NCI-H510A treated with DMSO at 0.1 percent for 48 hours (cell line): ENCODE measurements at regions not wholly inside any gene's neighbourhood (a gene's known extent, or its start where the extent isn't known, plus 50 kb on each side); places are given as distances from the start of the nearest gene placed in this dataset.
"Not testable (repeated sequence)": the region's sequence is repeated elsewhere in the genome, so short reads cannot be mapped to it uniquely, and the experiment has no call there.

Source experiments
- DNase-seq: peaks from one replicate; lab custom pipeline; 2025; lab: John Stamatoyannopoulos, UW

DNA sequence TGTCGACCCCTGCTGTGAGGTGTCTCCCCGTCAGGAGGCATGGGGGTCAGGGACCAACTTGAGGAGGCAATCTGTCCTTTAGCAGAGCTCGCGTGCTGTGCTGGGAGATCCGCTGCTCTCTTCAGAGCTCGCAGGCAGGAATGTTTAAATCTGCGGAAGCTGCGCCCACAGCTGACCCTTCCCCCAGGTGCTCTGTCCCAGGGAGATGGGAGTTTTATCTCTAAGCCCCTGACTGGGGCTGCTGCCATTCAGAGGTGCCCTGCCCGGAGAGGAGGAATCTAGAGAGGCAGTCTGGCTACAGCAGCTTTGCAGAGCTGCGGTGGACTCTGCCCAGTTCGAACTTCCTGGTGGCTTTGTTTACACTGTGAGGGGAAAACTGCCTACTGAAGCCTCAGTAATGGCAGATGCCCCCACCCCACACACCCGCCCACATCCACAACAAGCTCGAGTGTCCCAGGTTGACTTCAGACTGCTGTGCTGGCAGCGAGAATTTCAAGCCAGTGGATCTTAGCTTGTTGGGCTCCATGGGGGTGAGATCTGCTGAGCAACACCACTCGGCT, 133.1 kb downstream of the CENPC start:
- not testable (repeated sequence) for DNase-seq

DNA sequence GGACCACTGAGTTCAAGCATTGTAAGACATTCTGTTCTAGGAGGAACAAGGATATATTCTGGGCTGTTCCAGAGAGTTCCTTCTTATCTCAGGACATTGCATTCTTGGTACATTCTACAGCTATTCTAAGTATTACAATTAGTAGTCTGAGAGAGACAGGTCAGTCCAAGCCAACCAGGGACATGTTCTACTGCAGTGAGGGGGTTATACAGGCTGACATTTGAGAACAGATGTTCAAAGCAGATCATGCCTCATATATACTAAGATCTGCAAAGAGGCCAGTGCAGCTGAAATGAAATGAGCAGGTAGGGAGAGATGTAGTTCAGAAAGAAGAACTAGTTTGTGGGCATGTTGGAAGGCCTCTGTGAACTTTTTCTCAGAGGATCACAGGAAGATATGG, 142.0 kb downstream of the CENPC start:
- DNase-seq = no peak

DNA sequence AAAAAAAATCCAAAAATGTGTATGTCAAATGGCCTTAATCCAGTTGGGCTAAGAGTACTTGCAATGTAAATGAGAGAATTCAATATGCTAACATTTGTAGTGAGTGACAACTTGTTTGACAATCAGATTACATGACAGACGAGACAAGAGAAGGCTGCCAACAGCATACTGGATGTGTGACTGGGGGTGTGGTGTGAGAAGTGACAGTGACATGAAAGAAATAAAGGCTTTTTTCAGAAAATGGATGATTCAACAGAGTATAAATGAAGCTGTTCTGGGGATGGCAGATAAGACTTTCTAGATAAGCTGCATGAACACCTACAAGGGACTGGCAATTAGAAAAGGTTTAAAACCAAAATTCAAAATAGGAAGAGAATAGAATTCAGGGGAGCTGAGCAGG, 143.4 kb downstream of the CENPC start:
- no peak for DNase-seq

DNA sequence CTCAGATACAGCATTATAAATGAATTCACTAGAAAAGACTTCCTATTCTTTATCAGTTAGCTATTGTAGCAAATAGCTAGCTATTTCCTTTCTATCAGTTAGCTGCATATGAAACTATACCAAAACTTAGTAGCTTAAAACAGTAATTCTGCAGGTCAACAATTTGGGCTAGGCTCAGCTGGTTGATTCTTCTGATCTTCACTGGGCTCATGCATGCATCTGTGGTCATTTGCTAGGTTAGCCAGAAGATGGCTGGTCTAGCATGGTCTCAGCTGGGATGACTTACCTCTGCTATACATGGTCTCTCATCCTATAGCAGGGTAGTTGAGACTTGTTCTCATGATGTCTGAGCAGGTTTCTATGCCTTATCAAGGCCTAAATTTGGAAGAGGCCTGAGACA, 147.4 kb downstream of the CENPC start:
- no peak for DNase-seq

DNA sequence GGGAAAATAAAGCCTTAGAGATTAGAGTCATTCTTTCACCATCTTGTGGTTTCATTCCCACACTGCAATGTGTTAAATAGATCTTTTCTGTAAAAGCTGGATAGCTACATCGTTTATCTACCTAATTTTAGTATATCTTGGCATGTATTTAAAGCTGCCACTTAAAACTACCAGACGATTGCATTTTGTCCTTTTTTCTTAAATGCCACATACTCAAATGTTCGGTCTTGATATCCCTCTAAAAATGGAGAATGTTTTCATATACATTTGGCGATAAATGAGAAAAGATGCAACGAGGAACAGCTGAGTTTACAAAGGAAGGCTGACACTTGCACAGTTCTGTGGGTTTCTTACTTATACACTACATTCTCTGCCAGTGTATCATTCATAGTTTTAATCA, 148.3 kb downstream of the CENPC start:
- no peak for DNase-seq

DNA sequence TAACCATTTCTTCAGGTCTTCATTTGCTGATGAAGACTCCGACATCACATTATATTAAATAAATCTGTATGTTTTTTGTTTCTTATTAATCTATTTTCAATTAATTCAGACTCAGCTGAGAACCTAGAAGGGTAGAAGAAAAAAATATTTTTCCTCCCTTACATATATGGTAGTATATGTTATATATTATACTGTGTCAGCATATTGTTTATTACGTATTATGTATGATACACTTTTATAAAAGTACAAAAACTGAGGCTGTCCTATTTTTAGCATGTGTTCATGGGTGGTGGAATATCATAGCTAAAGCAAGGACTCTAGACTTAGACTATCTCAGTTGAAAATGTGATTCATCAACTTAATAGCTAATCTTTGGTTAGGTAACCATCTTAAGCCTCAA, 149.3 kb downstream of the CENPC start:
- no peak for DNase-seq

DNA sequence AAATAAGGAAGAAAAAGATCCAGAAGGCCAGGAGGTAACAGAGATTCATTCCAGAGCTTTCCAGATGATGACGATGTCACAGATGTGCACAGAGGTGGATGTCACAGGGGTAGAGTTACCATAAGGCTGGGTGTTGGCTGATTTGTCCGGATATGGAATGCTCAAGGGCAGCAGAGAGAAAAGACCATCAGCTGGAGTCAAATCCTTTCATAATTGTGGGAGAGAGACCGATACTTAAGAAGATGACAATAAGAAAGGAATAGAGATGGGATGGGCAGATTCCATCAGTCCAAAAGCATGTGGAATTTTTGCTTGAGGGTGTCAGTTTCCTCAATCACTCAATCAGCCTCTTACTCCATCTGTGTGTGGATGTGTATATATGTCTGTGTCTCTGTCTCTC, 150.4 kb downstream of the CENPC start:
- no peak for DNase-seq

DNA sequence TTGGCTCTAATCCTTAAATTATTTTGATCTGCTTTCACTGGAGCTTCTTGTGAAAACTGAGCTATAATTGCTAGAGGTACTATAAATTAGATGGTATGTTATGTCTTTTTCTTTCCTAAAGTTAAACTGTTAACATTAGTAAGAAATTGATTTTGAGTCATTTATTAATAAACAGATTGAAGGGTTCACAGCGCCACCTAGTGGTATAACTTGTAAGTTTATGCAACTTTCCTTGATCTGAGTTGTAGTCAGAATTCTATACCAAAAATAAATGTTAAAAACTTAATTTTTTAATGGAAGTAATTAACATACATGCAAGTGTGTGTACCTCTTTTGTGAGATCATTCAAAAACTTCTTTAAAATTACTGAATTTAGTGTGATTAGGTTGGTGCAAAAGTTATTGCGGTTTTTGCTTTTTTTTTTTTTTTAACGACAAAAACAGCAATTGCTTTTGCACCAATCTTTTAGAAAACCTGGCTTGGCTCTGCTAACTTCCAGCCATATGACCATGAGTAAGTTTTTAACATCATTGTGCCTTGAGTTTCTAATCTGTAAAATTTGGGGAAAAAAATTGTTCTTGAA, 151.5 kb downstream of the CENPC start:
- peak; percentile 77 for DNase-seq

DNA sequence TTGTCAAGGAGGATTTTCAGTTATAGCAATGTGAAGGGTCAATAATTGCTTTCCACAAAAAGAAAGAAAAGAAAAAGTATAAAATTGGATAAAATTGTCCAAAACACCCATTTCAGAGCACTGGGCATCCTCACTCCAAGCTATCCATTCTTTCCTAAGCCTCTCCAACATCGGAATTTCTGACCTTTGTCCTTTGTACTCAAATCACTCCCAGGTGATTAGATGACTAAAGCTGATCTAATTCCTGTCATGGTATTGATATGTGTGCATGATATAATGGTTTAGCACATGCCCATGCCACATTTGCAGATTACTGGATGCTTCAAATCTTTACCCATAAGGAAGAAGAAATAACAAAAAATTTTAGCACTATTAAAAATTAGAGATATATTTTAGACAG, 152.3 kb downstream of the CENPC start:
- no peak for DNase-seq

DNA sequence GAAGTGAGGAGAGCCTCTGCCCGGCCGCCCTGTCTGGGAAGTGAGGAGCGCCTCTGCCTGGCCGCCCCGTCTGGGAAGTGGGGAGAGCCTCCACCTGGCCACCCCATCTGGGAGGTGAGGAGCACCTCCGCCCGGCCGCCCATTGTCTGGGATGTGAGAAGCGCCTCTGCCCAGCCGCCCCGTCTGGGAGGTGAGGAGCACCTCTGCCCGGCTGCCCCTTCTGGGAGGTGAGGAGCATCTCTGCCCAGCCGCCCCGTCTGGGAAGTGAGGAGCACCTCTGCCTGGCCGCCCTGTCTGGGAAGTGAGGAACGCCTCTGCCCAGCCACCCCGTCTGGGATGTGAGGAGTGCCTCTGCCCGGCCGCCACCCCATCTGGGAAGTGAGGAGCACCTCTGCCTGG, 163.9 kb downstream of the CENPC start:
- not testable (repeated sequence) for DNase-seq

DNA sequence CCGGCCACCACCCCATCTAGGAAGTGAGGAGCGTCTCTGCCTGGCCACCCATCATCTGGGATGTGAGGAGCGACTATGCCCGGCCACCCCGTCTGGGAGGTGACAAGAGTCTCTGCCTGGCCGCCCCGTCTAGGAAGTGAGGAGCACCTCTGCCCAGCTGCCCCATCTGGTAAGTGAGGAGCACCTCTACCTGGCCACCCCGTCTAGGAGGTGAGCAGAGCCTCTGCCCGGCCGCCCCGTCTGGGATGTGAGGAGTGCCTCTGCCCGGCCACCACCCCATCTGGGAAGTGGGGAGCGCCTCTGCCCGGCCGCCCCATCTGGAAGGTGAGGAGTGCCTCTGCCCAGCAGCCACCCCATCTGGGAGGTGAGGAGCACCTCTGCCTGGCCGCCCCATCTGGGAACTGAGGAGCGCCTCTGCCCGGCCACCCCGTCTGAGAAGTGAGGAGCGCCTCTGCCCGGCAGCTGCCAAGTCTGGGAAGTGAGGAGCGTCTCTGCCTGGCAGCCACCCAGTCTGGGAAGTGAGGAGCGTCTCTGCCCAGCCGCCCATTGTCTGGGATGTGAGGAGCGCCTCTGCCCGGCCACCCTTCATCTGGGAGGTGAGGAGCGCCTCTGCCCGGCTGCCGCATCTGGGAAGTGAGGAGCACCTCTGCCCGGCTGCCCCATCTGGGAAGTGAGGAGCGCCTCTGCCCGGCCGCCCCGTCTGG, 164.4 kb downstream of the CENPC start:
- not testable (repeated sequence) for DNase-seq

DNA sequence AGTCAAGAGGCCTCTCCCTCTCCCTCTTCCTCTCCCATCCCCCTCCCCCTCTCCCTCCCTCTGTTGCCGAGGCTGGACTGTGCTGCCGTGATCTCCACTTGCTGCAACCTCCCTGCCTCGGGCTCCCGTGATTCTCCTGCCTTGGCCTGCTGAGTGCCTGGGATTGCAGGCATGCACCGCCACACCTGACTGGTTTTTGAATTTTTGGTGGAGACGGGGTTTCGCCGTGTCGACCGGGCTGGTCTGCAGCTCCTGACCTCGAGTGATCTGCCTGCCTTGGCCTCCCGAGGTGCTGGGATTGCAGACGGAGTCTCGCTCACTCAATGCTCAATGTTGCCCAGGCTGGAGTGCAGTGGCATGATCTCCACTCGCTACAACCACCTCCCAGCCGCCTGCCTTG, 165.1 kb downstream of the CENPC start:
- DNase-seq = no peak

DNA sequence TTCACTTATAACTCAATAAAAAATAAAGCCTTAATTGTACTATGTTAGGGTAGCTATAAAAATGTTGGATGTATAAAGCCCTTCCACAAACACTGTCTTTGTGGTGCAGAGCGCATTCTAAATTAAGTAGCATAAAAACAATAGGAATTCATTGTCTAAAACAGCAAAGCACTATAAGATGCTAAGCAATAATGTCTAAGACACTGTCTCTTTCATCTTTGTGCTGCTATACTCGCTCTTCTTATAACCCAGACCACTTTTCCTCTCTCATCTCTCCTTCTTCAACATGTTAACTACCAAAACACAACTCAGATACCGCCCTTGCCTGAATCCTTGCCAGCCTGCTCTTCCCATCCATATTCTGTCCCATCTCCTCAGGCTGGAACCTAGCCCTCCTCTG, 170.0 kb downstream of the CENPC start:
- DNase-seq = no peak

DNA sequence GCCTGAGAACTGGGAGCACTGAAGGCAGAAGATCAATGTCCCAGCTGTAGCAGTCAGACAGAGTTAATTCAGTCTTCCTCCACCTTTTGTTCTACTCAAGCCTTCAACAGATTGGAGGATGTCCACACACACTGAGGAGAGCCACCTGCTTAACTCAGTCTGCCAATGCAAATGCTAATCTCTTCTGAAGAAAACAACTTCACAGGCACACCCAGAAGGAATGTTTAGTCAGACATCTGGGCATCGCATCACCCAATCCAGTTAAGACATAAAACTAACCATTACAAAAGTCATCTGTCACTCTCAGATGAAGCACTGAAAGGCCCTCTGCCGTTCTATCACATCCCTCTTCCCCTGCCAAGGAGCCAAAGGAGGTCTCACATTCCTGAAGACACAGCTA, 173.7 kb downstream of the CENPC start:
- no peak for DNase-seq

DNA sequence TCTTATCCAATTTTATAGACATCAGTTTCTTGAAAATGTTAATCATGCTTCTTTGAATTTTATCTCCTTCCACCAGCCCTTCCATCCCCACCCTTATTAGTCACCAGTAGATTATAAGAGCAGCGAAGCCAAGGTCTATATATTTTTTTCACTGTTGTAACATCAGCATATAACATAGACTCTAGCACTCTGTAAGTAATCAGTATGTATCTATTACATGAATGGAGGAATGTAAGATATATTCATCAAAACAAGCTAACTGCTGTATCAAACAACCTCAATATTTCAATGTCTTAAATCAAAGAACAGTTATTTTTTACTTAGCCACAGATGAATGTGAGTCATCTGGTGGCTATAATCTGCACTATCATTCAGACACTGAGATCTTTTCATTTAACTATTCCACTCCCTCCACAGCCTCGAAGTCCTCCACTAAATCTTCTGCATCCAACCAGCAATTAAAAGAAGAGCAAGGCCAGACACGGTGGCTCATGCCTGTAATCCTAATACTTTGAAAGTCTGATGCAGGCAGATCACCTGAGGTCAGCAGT, 178.9 kb downstream of the CENPC start:
- no peak for DNase-seq

DNA sequence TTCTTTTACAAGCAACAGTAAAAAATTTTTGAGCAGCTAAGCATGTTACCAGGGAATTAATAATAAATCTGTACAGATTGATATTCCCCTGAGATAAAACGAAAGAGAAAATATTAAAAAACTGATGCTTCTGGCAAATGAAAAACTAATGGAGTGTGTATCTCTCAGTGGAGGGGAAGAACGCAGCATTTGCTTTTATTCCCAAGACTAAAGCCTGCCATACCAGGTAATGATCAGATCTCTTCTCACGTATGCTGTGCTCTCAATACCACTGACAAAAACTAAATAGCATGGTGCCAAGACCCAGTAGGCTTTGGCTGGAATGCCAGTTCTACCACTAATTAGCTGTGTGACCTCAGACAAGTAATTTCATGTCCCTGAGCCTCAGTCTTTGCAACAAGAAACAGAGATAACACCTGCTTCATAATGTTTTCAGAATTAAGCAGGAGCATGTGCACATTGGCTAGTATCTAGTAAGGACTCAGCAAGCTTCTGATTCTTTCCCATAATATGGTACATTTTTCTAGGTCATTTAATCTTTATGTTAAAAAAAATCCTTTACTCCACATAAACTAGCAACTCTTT, 179.6 kb downstream of the CENPC start:
- no peak for DNase-seq

DNA sequence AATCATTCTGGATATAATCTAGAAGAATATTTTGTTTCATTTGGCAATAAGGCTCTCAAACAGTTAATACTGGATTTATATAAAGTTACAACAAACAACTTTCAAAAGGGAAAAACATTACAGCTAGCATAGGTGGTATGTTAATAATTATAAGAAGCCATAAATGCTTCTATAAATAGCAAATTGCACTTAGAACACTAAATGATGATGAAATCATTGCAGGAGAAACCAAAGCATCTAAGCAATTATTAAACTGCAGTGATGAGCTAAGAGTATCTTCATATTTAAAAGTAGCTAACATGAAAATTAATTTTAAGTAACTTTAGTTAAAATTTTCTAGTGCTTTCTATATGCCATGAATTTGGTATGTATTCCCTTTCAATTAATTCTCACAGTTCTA, 189.5 kb downstream of the CENPC start:
- no peak for DNase-seq

DNA sequence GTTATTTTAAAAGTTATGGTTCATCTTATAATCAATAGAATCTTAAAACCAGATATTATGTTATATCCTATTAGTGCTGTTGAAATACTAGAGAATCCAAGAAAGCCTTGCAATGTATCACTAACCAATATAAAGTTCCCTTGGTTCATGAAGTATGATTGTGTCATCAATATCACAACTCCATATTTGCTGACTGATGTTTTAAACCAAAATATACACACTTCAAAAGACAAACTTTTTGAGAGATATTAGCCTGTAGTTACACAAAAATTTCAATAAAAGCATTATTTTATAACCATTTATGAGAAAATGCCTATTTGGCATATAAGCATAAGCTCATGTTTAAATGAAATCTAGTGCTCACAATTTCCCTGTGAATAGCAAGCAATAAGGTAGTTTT, 198.6 kb downstream of the CENPC start:
- DNase-seq = no peak

DNA sequence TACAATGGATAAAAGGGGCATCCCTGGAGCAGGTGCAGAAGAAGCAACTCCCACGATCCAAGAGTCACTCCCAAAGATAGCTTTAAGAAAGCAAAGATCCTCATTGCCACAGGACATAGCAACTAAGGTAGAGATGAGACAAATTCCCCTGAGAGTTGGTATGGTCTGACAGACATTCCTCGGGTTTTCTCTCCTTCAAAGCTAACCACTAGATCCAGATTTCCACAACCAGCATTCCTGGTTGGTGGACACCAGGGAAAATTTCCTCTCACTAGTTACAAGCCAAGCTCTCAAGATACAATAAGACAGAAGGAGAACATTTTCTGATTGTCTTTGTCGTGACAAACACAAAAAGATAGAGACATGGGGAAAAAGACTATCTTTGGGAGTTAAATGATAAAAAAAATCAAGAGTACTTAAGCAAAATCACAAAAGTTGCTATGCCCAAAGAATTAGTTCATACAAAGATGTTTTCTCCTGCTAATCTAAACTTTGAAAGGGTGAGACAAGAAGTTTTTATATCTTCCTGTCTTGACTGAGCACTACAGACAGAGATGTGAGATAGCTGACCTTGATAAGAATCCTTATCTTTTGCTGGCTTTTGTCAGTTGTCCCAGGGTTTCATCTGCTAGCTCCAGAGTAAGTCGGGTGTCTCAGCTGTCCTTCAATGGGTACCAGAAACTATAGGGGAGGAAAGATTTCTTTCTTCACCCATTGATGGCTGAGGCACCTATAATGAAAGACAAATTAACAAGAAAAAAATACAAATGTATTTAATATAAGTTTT, 200.5 kb downstream of the CENPC start:
- DNase-seq = no peak

DNA sequence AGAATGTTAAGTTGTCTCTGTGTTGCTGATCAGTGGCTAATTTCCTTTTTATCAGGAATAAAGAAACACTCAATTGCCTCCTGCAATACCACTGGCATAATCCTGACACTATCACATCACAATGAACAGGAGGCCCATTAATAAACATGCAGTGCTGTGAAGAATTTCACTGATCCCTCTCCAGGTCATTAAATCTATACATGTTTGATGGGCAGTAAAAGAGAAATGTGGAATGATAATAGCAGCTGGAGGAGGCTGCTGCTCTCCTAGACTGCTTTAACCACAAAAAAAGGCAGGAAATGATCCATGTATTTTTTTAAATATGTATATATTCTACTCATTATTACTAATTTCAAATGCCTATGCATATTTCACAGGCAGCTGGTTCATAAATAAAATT, 202.1 kb downstream of the CENPC start:
- DNase-seq = no peak

DNA sequence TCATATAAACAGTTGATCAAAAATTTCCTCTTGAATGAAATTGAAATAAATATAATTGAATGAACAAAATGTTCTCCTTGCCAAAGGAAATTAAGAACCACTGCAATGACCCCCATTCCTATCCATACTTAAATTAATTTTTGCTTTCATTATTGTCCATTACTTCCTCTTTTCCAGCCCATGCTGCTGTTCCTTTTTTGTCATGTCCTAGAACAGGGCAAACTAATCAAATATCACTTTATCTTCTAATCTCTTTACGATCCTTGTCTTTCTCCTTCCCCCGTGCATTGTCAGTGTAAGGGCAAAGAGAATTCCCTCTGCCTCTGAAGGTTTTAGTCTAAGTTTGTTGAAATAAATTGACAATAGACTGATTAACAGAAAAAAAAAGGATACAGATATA, 203.0 kb downstream of the CENPC start:
- DNase-seq = no peak

DNA sequence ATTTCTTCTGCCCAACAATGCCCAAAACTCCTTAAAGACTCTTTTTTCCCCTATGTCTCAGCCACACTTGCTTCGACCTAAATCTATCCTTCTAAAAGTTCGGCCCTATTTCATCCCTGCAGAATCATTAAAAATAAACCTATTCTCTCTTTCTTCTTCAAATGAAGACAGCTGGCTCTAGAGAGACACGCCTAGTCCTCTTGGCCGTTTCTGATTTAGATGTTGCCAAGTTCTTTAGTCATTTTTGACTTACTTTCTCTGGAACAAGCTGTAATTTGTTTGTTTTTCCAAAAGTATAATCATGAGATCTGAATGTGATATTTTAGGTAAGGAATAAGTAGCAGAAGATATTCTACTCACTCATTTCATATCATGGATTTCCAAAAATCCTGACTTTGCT, 211.6 kb downstream of the CENPC start:
- DNase-seq = no peak
